ENCODE measurements at regions not wholly inside any gene's neighbourhood (a gene's known extent, or its start where the extent isn't known, plus 50 kb on each side); places are given as distances from the start of the nearest gene placed in this dataset.
A peak's percentile ranks its signal among the peaks of the same experiment; 100 is the strongest.
"Not testable (repeated sequence)": the region's sequence is repeated elsewhere in the genome, so short reads cannot be mapped to it uniquely, and the experiment has no call there.

GRCh38 chr10:38310111-38310510 is 216.0 kb downstream of the ZNF37A start:
- H3K4me3 ChIP-seq (ENCODE audit: low read depth, low read length); DNase-seq (ENCODE audit: low read depth): not testable (repeated sequence)

- H3K4me3 ChIP-seq (ENCODE audit: low read depth, low read length); DNase-seq (ENCODE audit: low read depth): not testable (repeated sequence)
Observed at GRCh38 chr10:38315090-38315805, 221.1 kb downstream of the ZNF37A start.

- not testable (repeated sequence) for DNase-seq (ENCODE audit: low read depth); H3K4me3 ChIP-seq (ENCODE audit: low read depth, low read length)
Observed at GRCh38 chr10:38321393-38321792, 227.3 kb downstream of the ZNF37A start.

- H3K4me3 ChIP-seq (ENCODE audit: low read depth, low read length); DNase-seq (ENCODE audit: low read depth): not testable (repeated sequence)
Observed at GRCh38 chr10:38330306-38330705, 236.2 kb downstream of the ZNF37A start.

- H3K4me3 ChIP-seq (ENCODE audit: low read depth, low read length); DNase-seq (ENCODE audit: low read depth): not testable (repeated sequence)
Observed at GRCh38 chr10:38331106-38331505, 237.0 kb downstream of the ZNF37A start.

- not testable (repeated sequence) for H3K4me3 ChIP-seq (ENCODE audit: low read depth, low read length); DNase-seq (ENCODE audit: low read depth)
Observed at GRCh38 chr10:38333699-38334098, 239.6 kb downstream of the ZNF37A start.

- DNase-seq (ENCODE audit: low read depth); H3K4me3 ChIP-seq (ENCODE audit: low read depth, low read length): not testable (repeated sequence)
Observed at GRCh38 chr10:38350645-38351044, 256.5 kb downstream of the ZNF37A start.

- H3K4me3 ChIP-seq (ENCODE audit: low read depth, low read length); DNase-seq (ENCODE audit: low read depth): not testable (repeated sequence)
Observed at GRCh38 chr10:38354410-38354809, 260.3 kb downstream of the ZNF37A start.

GRCh38 chr10:38355911-38356526 is 261.9 kb downstream of the ZNF37A start:
- peak; percentile 36 for DNase-seq (ENCODE audit: low read depth)
- H3K4me3 ChIP-seq (ENCODE audit: low read depth, low read length): peak overlapping the region; percentile 50

- peak; percentile 25 for DNase-seq (ENCODE audit: low read depth)
- peak overlapping the region; percentile 50 for H3K4me3 ChIP-seq (ENCODE audit: low read depth, low read length)
Observed at GRCh38 chr10:38356527-38356926, 262.4 kb downstream of the ZNF37A start.

- not testable (repeated sequence) for H3K4me3 ChIP-seq (ENCODE audit: low read depth, low read length); DNase-seq (ENCODE audit: low read depth)
Observed at GRCh38 chr10:38362514-38362913, 268.4 kb downstream of the ZNF37A start.

- not testable (repeated sequence) for H3K4me3 ChIP-seq (ENCODE audit: low read depth, low read length); DNase-seq (ENCODE audit: low read depth)
Observed at GRCh38 chr10:38364073-38364472, 269.9 kb downstream of the ZNF37A start.

GRCh38 chr10:38365917-38366316 is 271.8 kb downstream of the ZNF37A start:
- DNase-seq (ENCODE audit: low read depth): peak; percentile 33
- not testable (repeated sequence) for H3K4me3 ChIP-seq (ENCODE audit: low read depth, low read length)
- peak; percentile 72 for TF ChIP-seq CTCF (IDR thresholded peaks at IDR 0.05; ENCODE audit: control insufficient read depth, extremely low read depth, insufficient read depth)

- H3K4me3 ChIP-seq (ENCODE audit: low read depth, low read length); DNase-seq (ENCODE audit: low read depth): not testable (repeated sequence)
Observed at GRCh38 chr10:38383800-38384199, 289.7 kb downstream of the ZNF37A start.

GRCh38 chr10:38386869-38387268 is 292.7 kb downstream of the ZNF37A start:
- H3K4me3 ChIP-seq (ENCODE audit: low read depth, low read length); DNase-seq (ENCODE audit: low read depth): not testable (repeated sequence)
